GM23338 (cell line): ENCODE measurements at regions not wholly inside any gene's neighbourhood (a gene's known extent, or its start where the extent isn't known, plus 50 kb on each side); places are given as distances from the start of the nearest gene placed in this dataset.
A peak's percentile ranks its signal among the peaks of the same experiment; 100 is the strongest.

Experiments
- ATAC-seq: fragments of 200-7000 bp; cut with Tn5 transposase; 3 replicates; pipeline ENCODE4 v1.9.1; 2020
- DNase-seq: peaks from one replicate; pipeline ENCODE4 v3.0.0-alpha.2; 2015; ENCODE audit warnings: low spot score
- H2AFZ ChIP-seq: fragments of 200-600 bp; sonication (generic); 2 replicates; pipeline ENCODE4 v1.8.0; 2016; ENCODE audit warnings: antibody characterized with exemption, mild to moderate bottlenecking, moderate library complexity
- H3F3A ChIP-seq: fragments of 200-600 bp; sonication (generic); replicated peaks from 2 replicates; pipeline ENCODE4 v1.8.0; 2017; ENCODE audit warnings: antibody characterized with exemption, mixed run types, low read depth
- H3K27ac ChIP-seq: fragments of 200-600 bp; sonication (generic); 2 replicates; pipeline ENCODE4 v1.6.1; 2016; ENCODE audit warnings: low read depth
- H3K27me3 ChIP-seq: fragments of 200-600 bp; sonication (generic); 2 replicates; pipeline ENCODE4 v1.8.0; 2016; ENCODE audit warnings: mild to moderate bottlenecking, mixed run types, moderate library complexity; ENCODE audit not compliant: insufficient read depth
- H3K36me3 ChIP-seq: fragments of 200-600 bp; sonication (generic); 2 replicates; pipeline ENCODE4 v1.8.0; 2016; ENCODE audit warnings: mild to moderate bottlenecking; ENCODE audit not compliant: insufficient read depth
- H3K4me1 ChIP-seq: fragments of 200-600 bp; sonication (generic); 2 replicates; pipeline ENCODE4 v1.8.0; 2016; ENCODE audit warnings: mild to moderate bottlenecking, moderate library complexity; ENCODE audit not compliant: insufficient read depth
- H3K4me2 ChIP-seq: fragments of 200-600 bp; sonication (generic); 2 replicates; pipeline ENCODE4 v1.7.1; 2017; ENCODE audit warnings: mixed run types
- H3K4me3 ChIP-seq: fragments of 200-600 bp; sonication (generic); 2 replicates; pipeline ENCODE4 v1.6.1; 2016; ENCODE audit warnings: mixed run types
- H3K79me2 ChIP-seq: fragments of 200-600 bp; sonication (generic); replicated peaks from 2 replicates; pipeline ENCODE4 v1.8.0; 2017; ENCODE audit warnings: mild to moderate bottlenecking; ENCODE audit not compliant: insufficient read depth
- H3K9me2 ChIP-seq: fragments of 200-600 bp; sonication (generic); 2 replicates; pipeline ENCODE4 v1.8.0; 2017; ENCODE audit not compliant: insufficient read depth
- H4K20me1 ChIP-seq: fragments of 200-600 bp; sonication (generic); replicated peaks from 2 replicates; pipeline ENCODE4 v1.8.0; 2017; ENCODE audit warnings: mild to moderate bottlenecking; ENCODE audit not compliant: insufficient read depth
- H3K27ac Mint-ChIP-seq: 2 replicates; pipeline ENCODE4 v1.8.0; 2020; ENCODE audit warnings: inconsistent platforms, mild to moderate bottlenecking, moderate library complexity, mixed read lengths
- H3K27me3 Mint-ChIP-seq: 3 replicates; pipeline ENCODE4 v1.8.0; 2022; ENCODE audit warnings: low read depth, mild to moderate bottlenecking, moderate library complexity, mixed read lengths, inconsistent platforms; ENCODE audit not compliant: insufficient read depth, poor library complexity
- H3K36me3 Mint-ChIP-seq: 3 replicates; pipeline ENCODE4 v1.8.0; 2021; ENCODE audit warnings: low read depth, mild to moderate bottlenecking, inconsistent platforms, moderate library complexity, mixed read lengths
- H3K4me1 Mint-ChIP-seq: 3 replicates; pipeline ENCODE4 v1.8.0; 2020; ENCODE audit warnings: mild to moderate bottlenecking, inconsistent platforms, mixed read lengths
- H3K4me3 Mint-ChIP-seq: 3 replicates; pipeline ENCODE4 v1.8.0; 2021; ENCODE audit warnings: moderate library complexity, mild to moderate bottlenecking, inconsistent platforms, mixed read lengths
- H3K9me3 Mint-ChIP-seq: 3 replicates; pipeline ENCODE4 v1.8.0; 2020; ENCODE audit warnings: moderate library complexity, mild to moderate bottlenecking, inconsistent platforms, mixed read lengths
- CREB1 ChIP-seq: fragments of 250-450 bp; sonication (Bioruptor Pico); IDR thresholded peaks from 2 replicates; pipeline ENCODE4 v1.5.0; 2020; ENCODE audit warnings: low read depth, mild to moderate bottlenecking, moderate library complexity
- JUNB ChIP-seq: IDR thresholded peaks from one replicate; pipeline ENCODE4 v1.6.1; 2016; ENCODE audit warnings: antibody characterized with exemption; ENCODE audit not compliant: unreplicated experiment
- NANOG ChIP-seq: IDR thresholded peaks from 2 replicates; pipeline ENCODE4 v1.6.1; 2016; ENCODE audit warnings: antibody characterized with exemption, borderline replicate concordance
- TF ChIP-seq, protein P1 (sequence below): fragments of 250-450 bp; sonication (Bioruptor Pico); IDR thresholded peaks from 2 replicates; pipeline ENCODE4 v1.5.0; 2020; ENCODE audit warnings: mild to moderate bottlenecking, moderate library complexity
- TF ChIP-seq, protein P2 (sequence below), 2 experiments: fragments of 200-600 bp in 1 of 2; sonication (generic) in 1 of 2; conservative IDR thresholded peaks; 2 replicates each; pipeline versions ENCODE4 v1.5.1 to v1.6.1; 2016 to 2017; ENCODE audit warnings: antibody characterized with exemption in 2 of 2, low read depth in 2 of 2, mild to moderate bottlenecking in 2 of 2, moderate library complexity in 1 of 2

DNA sequence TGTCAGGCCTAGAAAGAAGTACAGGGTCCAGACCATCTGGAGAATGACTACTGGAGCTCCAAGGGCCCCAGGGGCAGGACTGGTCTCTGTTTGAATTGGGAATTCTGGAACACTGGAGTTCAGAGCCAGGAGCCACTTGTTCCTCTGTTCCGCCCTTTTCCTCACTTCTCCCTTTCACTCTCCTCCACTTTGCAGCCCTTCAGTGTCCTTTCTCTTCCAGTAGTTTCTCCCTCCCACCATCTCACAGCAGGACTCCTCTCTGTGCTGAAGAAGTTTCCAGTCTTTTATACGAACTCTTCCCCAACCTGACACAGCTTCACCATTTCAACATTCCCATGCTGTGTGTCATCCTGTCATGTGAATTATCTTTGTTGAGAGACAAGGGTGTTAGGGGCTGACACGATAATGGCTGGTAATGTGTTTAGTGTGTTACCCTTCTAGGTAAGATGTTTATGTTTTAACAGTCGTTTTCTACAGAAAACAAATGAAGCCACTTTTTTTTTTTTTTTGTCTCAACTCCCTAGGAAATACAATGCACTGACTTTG is 180.3 kb upstream of the MYOCD start (continued):
- TF ChIP-seq, protein P1, sequence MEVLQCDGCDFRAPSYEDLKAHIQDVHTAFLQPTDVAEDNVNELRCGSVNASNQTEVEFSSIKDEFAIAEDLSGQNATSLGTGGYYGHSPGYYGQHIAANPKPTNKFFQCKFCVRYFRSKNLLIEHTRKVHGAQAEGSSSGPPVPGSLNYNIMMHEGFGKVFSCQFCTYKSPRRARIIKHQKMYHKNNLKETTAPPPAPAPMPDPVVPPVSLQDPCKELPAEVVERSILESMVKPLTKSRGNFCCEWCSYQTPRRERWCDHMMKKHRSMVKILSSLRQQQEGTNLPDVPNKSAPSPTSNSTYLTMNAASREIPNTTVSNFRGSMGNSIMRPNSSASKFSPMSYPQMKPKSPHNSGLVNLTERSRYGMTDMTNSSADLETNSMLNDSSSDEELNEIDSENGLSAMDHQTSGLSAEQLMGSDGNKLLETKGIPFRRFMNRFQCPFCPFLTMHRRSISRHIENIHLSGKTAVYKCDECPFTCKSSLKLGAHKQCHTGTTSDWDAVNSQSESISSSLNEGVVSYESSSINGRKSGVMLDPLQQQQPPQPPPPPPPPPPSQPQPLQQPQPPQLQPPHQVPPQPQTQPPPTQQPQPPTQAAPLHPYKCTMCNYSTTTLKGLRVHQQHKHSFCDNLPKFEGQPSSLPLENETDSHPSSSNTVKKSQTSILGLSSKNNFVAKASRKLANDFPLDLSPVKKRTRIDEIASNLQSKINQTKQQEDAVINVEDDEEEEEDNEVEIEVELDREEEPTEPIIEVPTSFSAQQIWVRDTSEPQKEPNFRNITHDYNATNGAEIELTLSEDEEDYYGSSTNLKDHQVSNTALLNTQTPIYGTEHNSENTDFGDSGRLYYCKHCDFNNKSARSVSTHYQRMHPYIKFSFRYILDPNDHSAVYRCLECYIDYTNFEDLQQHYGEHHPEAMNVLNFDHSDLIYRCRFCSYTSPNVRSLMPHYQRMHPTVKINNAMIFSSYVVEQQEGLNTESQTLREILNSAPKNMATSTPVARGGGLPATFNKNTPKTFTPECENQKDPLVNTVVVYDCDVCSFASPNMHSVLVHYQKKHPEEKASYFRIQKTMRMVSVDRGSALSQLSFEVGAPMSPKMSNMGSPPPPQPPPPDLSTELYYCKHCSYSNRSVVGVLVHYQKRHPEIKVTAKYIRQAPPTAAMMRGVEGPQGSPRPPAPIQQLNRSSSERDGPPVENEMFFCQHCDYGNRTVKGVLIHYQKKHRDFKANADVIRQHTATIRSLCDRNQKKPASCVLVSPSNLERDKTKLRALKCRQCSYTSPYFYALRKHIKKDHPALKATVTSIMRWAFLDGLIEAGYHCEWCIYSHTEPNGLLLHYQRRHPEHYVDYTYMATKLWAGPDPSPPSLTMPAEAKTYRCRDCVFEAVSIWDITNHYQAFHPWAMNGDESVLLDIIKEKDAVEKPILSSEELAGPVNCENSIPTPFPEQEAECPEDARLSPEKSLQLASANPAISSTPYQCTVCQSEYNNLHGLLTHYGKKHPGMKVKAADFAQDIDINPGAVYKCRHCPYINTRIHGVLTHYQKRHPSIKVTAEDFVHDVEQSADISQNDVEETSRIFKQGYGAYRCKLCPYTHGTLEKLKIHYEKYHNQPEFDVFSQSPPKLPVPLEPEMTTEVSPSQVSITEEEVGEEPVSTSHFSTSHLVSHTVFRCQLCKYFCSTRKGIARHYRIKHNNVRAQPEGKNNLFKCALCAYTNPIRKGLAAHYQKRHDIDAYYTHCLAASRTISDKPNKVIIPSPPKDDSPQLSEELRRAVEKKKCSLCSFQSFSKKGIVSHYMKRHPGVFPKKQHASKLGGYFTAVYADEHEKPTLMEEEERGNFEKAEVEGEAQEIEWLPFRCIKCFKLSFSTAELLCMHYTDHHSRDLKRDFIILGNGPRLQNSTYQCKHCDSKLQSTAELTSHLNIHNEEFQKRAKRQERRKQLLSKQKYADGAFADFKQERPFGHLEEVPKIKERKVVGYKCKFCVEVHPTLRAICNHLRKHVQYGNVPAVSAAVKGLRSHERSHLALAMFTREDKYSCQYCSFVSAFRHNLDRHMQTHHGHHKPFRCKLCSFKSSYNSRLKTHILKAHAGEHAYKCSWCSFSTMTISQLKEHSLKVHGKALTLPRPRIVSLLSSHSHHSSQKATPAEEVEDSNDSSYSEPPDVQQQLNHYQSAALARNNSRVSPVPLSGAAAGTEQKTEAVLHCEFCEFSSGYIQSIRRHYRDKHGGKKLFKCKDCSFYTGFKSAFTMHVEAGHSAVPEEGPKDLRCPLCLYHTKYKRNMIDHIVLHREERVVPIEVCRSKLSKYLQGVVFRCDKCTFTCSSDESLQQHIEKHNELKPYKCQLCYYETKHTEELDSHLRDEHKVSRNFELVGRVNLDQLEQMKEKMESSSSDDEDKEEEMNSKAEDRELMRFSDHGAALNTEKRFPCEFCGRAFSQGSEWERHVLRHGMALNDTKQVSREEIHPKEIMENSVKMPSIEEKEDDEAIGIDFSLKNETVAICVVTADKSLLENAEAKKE, result no peak
- no peak for TF ChIP-seq CREB1

DNA sequence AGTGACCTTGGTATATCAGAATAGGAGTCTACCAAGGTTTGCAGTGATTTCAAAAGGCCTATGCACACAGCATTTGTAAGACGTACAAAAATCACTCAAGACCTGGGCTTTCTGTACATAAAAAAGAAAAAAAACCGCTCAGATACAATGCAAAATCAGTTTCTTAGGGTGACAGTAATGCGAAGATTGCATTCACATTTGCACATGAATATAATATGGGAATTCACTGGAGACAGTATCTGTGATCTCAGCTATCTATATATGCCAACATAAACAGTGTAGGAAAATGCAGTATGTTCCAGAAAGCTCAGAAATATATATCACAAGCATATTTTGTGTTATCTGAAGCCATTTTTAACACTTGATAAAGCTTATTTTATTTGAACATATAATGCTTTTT is 176.4 kb upstream of the MYOCD start:
- Mint-ChIP-seq H3K36me3 (no peaks in the 10 kb centered on the region), H3K27ac (no peak overlapping the region), H3K4me1 (peaks cover 24% of the 10 kb centered on the region), H3K4me3 (no peak overlapping the region), H3K9me3 (no peaks in the 10 kb centered on the region), H3K27me3 (peaks cover 2% of the 10 kb centered on the region)
- H2AFZ ChIP-seq, result no peak overlapping the region
- no peak overlapping the region for H3K27ac ChIP-seq
- no peaks in the 10 kb centered on the region for H3K79me2 ChIP-seq
- H3K9me2 ChIP-seq, result no peaks in the 10 kb centered on the region
- DNase-seq (no peak), ATAC-seq (no peak)
- H3F3A ChIP-seq, result no peaks in the 10 kb centered on the region
- no peaks in the 10 kb centered on the region for H3K27me3 ChIP-seq
- peak overlapping the region; percentile 43; the same call in 1 of the 2 replicates for H3K4me2 ChIP-seq
- H3K36me3 ChIP-seq, result no peaks in the 10 kb centered on the region
- H3K4me3 ChIP-seq, result no peak overlapping the region
- no peaks in the 10 kb centered on the region for H4K20me1 ChIP-seq
- H3K4me1 ChIP-seq, result peaks cover 20% of the 10 kb centered on the region
- TF ChIP-seq, protein P1, result no peak
- TF ChIP-seq CREB1 (no peak), NANOG (no peak), JUNB (no peak)
- TF ChIP-seq, protein P2, sequence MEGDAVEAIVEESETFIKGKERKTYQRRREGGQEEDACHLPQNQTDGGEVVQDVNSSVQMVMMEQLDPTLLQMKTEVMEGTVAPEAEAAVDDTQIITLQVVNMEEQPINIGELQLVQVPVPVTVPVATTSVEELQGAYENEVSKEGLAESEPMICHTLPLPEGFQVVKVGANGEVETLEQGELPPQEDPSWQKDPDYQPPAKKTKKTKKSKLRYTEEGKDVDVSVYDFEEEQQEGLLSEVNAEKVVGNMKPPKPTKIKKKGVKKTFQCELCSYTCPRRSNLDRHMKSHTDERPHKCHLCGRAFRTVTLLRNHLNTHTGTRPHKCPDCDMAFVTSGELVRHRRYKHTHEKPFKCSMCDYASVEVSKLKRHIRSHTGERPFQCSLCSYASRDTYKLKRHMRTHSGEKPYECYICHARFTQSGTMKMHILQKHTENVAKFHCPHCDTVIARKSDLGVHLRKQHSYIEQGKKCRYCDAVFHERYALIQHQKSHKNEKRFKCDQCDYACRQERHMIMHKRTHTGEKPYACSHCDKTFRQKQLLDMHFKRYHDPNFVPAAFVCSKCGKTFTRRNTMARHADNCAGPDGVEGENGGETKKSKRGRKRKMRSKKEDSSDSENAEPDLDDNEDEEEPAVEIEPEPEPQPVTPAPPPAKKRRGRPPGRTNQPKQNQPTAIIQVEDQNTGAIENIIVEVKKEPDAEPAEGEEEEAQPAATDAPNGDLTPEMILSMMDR (conservative IDR thresholded peaks at IDR 0.05; ENCODE audit: low read depth in 2 of 2), result no peak
